ENCODE measurements at regions not wholly inside any gene's neighbourhood (a gene's known extent, or its start where the extent isn't known, plus 50 kb on each side); places are given as distances from the start of the nearest gene placed in this dataset.

- TF ChIP-seq, protein P1, sequence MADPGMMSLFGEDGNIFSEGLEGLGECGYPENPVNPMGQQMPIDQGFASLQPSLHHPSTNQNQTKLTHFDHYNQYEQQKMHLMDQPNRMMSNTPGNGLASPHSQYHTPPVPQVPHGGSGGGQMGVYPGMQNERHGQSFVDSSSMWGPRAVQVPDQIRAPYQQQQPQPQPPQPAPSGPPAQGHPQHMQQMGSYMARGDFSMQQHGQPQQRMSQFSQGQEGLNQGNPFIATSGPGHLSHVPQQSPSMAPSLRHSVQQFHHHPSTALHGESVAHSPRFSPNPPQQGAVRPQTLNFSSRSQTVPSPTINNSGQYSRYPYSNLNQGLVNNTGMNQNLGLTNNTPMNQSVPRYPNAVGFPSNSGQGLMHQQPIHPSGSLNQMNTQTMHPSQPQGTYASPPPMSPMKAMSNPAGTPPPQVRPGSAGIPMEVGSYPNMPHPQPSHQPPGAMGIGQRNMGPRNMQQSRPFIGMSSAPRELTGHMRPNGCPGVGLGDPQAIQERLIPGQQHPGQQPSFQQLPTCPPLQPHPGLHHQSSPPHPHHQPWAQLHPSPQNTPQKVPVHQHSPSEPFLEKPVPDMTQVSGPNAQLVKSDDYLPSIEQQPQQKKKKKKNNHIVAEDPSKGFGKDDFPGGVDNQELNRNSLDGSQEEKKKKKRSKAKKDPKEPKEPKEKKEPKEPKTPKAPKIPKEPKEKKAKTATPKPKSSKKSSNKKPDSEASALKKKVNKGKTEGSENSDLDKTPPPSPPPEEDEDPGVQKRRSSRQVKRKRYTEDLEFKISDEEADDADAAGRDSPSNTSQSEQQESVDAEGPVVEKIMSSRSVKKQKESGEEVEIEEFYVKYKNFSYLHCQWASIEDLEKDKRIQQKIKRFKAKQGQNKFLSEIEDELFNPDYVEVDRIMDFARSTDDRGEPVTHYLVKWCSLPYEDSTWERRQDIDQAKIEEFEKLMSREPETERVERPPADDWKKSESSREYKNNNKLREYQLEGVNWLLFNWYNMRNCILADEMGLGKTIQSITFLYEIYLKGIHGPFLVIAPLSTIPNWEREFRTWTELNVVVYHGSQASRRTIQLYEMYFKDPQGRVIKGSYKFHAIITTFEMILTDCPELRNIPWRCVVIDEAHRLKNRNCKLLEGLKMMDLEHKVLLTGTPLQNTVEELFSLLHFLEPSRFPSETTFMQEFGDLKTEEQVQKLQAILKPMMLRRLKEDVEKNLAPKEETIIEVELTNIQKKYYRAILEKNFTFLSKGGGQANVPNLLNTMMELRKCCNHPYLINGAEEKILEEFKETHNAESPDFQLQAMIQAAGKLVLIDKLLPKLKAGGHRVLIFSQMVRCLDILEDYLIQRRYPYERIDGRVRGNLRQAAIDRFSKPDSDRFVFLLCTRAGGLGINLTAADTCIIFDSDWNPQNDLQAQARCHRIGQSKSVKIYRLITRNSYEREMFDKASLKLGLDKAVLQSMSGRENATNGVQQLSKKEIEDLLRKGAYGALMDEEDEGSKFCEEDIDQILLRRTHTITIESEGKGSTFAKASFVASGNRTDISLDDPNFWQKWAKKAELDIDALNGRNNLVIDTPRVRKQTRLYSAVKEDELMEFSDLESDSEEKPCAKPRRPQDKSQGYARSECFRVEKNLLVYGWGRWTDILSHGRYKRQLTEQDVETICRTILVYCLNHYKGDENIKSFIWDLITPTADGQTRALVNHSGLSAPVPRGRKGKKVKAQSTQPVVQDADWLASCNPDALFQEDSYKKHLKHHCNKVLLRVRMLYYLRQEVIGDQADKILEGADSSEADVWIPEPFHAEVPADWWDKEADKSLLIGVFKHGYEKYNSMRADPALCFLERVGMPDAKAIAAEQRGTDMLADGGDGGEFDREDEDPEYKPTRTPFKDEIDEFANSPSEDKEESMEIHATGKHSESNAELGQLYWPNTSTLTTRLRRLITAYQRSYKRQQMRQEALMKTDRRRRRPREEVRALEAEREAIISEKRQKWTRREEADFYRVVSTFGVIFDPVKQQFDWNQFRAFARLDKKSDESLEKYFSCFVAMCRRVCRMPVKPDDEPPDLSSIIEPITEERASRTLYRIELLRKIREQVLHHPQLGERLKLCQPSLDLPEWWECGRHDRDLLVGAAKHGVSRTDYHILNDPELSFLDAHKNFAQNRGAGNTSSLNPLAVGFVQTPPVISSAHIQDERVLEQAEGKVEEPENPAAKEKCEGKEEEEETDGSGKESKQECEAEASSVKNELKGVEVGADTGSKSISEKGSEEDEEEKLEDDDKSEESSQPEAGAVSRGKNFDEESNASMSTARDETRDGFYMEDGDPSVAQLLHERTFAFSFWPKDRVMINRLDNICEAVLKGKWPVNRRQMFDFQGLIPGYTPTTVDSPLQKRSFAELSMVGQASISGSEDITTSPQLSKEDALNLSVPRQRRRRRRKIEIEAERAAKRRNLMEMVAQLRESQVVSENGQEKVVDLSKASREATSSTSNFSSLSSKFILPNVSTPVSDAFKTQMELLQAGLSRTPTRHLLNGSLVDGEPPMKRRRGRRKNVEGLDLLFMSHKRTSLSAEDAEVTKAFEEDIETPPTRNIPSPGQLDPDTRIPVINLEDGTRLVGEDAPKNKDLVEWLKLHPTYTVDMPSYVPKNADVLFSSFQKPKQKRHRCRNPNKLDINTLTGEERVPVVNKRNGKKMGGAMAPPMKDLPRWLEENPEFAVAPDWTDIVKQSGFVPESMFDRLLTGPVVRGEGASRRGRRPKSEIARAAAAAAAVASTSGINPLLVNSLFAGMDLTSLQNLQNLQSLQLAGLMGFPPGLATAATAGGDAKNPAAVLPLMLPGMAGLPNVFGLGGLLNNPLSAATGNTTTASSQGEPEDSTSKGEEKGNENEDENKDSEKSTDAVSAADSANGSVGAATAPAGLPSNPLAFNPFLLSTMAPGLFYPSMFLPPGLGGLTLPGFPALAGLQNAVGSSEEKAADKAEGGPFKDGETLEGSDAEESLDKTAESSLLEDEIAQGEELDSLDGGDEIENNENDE (IDR thresholded peaks at IDR 0.05; ENCODE audit: insufficient replicate concordance, low read length) = no peak
- TF ChIP-seq RBBP5 (IDR thresholded peaks at IDR 0.05; ENCODE audit: borderline replicate concordance, low read depth, low read length) (no peak), EP300 (IDR thresholded peaks at IDR 0.05; ENCODE audit: borderline replicate concordance in 1 of 2, low read depth in 2 of 2, low read length in 2 of 2) (no peak), TAF1 (IDR thresholded peaks at IDR 0.05; ENCODE audit: low read depth, low read length) (no peak), ZNF274 (IDR thresholded peaks at IDR 0.05; ENCODE audit: borderline replicate concordance, extremely low read depth, low read length) (no peak), POLR2AphosphoS5 (IDR thresholded peaks at IDR 0.05; ENCODE audit: low read depth, low read length) (no peak), YY1 (IDR thresholded peaks at IDR 0.05; ENCODE audit: low read depth, low read length) (no peak)
These were observed 306.8 kb downstream of the ZNF608 start (continued) for GRCh38 chr5:124439609-124440008.

Measured in H1 (cell line).